ENCODE measurements at regions not wholly inside any gene's neighbourhood (a gene's known extent, or its start where the extent isn't known, plus 50 kb on each side); places are given as distances from the start of the nearest gene placed in this dataset.

- TF ChIP-seq ZC3H11A (IDR thresholded peaks at IDR 0.05) (no peak), POLR2AphosphoS2 (conservative IDR thresholded peaks at IDR 0.05; ENCODE audit: low read length) (no peak)
- TF ChIP-seq, protein P1, sequence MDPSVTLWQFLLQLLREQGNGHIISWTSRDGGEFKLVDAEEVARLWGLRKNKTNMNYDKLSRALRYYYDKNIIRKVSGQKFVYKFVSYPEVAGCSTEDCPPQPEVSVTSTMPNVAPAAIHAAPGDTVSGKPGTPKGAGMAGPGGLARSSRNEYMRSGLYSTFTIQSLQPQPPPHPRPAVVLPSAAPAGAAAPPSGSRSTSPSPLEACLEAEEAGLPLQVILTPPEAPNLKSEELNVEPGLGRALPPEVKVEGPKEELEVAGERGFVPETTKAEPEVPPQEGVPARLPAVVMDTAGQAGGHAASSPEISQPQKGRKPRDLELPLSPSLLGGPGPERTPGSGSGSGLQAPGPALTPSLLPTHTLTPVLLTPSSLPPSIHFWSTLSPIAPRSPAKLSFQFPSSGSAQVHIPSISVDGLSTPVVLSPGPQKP (IDR thresholded peaks at IDR 0.05; ENCODE audit: low read depth, low read length) = no peak
- CTCF ChIA-PET = no interaction called here
- DNase-seq (ENCODE audit: low read depth in 1 of 2, low spot score in 1 of 2) (no peak), ATAC-seq (no peak), FAIRE-seq (no peak)
- Histone ChIP-seq H3K4me1 (no peaks in the 10 kb centered on the region), H3K27ac (no peak overlapping the region), H3K4me3 (no peak overlapping the region), H3K4me2 (no peak overlapping the region), H3K9me3 (no peaks in the 10 kb centered on the region)
- POLR2A ChIA-PET = no interaction called here
- 3% methylated on average over 1 of the region's 1 CpG for WGBS (ENCODE audit: missing lambda C conversion rate)
Measured at GRCh38 chr12:113680868-113681267, 209.2 kb upstream of the LHX5 start.

DNA sequence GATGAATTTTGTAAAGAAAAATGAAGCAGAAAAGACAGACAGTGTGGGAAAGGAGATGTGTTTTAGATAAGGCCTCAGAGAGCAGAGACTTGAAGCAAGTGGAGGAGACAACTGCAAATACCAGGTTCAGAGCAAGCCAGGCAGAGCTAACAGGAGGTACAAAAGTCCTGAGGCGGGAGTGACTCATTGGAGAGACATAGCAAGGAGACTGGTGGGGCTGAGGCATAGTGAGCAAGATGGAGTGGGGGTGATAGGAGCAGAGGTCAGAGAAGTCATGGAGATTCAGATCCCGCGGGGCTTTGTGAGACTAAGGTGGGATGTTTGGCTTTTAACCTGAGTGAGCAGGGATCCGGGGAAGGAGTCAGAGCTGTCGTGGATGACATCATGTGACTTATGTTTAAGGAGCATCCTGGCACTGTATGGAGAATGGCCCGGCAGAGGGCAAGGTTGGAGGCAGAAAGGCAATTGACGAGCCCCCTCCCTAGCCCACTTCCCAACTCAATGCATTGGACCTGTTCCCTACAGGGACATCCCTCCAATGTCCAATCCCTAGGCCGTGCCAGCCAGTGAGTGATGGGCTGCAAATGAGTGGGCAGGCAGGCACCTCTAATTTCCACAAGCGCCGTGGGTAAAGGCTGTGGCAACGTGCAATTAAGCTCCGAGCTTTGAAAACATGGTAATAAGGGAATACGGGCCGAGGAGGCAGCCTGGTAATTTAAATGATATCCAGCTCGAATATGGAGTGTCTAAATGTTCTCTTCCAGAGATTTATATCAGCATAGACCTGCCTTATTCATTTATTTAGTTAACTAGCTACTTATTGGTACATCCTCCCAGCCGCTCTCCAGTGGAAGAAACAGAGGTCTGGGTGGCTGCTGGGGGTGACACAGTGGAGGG is 206.8 kb upstream of the LHX5 start:
- Histone ChIP-seq H3K27ac (no peak overlapping the region), H3K4me3 (no peak overlapping the region), H3K4me2 (no peak overlapping the region), H3K4me1 (no peaks in the 10 kb centered on the region), H3K9me3 (no peaks in the 10 kb centered on the region)
- DNase-seq (ENCODE audit: low read depth in 1 of 2, low spot score in 1 of 2) (peak; percentile 17 to 27), FAIRE-seq (no peak), ATAC-seq (peak; percentile 66 to 73; a peak in 5 of 6 replicates)
- WGBS (ENCODE audit: missing lambda C conversion rate) = 36% methylated on average over 16 of the region's 16 CpGs
- ChIA-PET CTCF (interaction anchor here (0.5 to 1.2 kb wide), 3 partner anchors 26 to 215 kb away, joined by 3 read pairs; no protein-coding TSS in a partner anchor), POLR2A (no interaction called here)
- TF ChIP-seq FOSL2 (IDR thresholded peaks at IDR 0.05) (no peak), FOSL2 (CRISPR knock-in tag; IDR thresholded peaks at IDR 0.05) (0 out of 2 replicates have a peak, but pooled peaks have one; percentile 22)
- TF ChIP-seq, protein P2, sequence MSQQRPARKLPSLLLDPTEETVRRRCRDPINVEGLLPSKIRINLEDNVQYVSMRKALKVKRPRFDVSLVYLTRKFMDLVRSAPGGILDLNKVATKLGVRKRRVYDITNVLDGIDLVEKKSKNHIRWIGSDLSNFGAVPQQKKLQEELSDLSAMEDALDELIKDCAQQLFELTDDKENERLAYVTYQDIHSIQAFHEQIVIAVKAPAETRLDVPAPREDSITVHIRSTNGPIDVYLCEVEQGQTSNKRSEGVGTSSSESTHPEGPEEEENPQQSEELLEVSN (IDR thresholded peaks at IDR 0.05; ENCODE audit: borderline replicate concordance, low read depth) = no peak

DNA sequence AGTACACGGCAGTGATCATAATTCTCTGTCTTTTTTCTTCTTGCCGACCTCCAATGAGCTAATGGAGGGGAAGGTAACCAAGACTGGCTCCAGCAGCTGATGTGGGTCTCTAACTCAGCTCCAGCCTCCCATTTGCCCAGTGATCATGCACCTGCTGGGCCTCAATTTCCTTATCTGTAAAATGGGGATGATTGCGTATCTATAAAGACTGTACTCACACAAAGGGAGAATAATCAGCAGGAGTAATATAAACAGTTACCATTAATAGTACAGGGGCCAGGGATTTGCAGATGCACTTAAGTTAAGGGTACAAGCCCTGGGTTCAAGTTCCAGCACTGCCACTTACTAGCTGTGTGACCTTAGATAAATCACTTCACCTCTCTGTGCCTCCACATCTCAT is 204.9 kb upstream of the LHX5 start:
- WGBS (ENCODE audit: missing lambda C conversion rate) = 54% methylated on average over 3 of the region's 3 CpGs
- no peak overlapping the region for H3K4me3 ChIP-seq
- no peaks in the 10 kb centered on the region for H3K4me1 ChIP-seq
- no peak overlapping the region for H3K27ac ChIP-seq
- ATAC-seq (no peak), DNase-seq (ENCODE audit: low read depth in 1 of 2, low spot score in 1 of 2) (no peak), FAIRE-seq (no peak)
- H3K9me3 ChIP-seq = no peaks in the 10 kb centered on the region
- ChIA-PET POLR2A (interaction anchor here (0.5 kb wide), 1 partner anchor 1893 kb away, joined by 5 read pairs; no protein-coding TSS in a partner anchor), CTCF (interaction anchor here (1.1 kb wide), 3 partner anchors 15 to 236 kb away, joined by 3 read pairs; no protein-coding TSS in a partner anchor)
- H3K4me2 ChIP-seq = no peak overlapping the region
- no peak for TF ChIP-seq REST (IDR thresholded peaks at IDR 0.05)
- TF ChIP-seq CHD2 (IDR thresholded peaks at IDR 0.05; ENCODE audit: low read length, partially characterized antibody) = no peak
- TF ChIP-seq ZNF302 (CRISPR knock-in tag; IDR thresholded peaks at IDR 0.05) = no peak
- TF ChIP-seq HDAC2 (IDR thresholded peaks at IDR 0.05) = no peak
- no peak for TF ChIP-seq ZC3H11A (IDR thresholded peaks at IDR 0.05)
- TF ChIP-seq MAFK (IDR thresholded peaks at IDR 0.05; ENCODE audit: partially characterized antibody) = no peak
- TF ChIP-seq KDM1A (IDR thresholded peaks at IDR 0.05; ENCODE audit: low read depth) = no peak
- no peak for TF ChIP-seq HEYL (CRISPR knock-in tag; IDR thresholded peaks at IDR 0.05)
- no peak for TF ChIP-seq HMGXB4 (CRISPR knock-in tag; IDR thresholded peaks at IDR 0.05; ENCODE audit: borderline replicate concordance)
- TF ChIP-seq TP53 (CRISPR knock-in tag; IDR thresholded peaks at IDR 0.05) = no peak
- TF ChIP-seq FOSB (CRISPR knock-in tag; IDR thresholded peaks at IDR 0.05) = no peak
